Breast epithelium (tissue), 3 donors: ENCODE measurements at regions not wholly inside any gene's neighbourhood (a gene's known extent, or its start where the extent isn't known, plus 50 kb on each side); places are given as distances from the start of the nearest gene placed in this dataset.

ENCODE experiments used
- CTCF ChIP-seq, 3 donors: fragments of 450-650 bp; IDR thresholded peaks; one replicate each; pipeline ENCODE4 v1.5.1; 2016 to 2017; ENCODE audit warnings: antibody characterized with exemption in 3 of 3, mild to moderate bottlenecking in 3 of 3, moderate library complexity in 3 of 3
- POLR2A ChIP-seq: fragments of 450-650 bp; IDR thresholded peaks from one replicate; pipeline ENCODE4 v1.6.1; 2016; ENCODE audit warnings: antibody characterized with exemption, mild to moderate bottlenecking, moderate library complexity
- POLR2AphosphoS5 ChIP-seq, 3 donors: sonication (generic); formaldehyde crosslinking; IDR thresholded peaks; one replicate each; pipeline ENCODE4 v1.6.1; 2017; ENCODE audit warnings: antibody characterized with exemption in 3 of 3

- no peak for TF ChIP-seq CTCF (IDR thresholded peaks at IDR 0.05)
- no peak for TF ChIP-seq POLR2A
- TF ChIP-seq POLR2AphosphoS5 (IDR thresholded peaks at IDR 0.05): no peak
Measured at GRCh38 chr5:130526708-130527107, 622.4 kb downstream of the CHSY3 start.
